ENCODE measurements at regions not wholly inside any gene's neighbourhood (a gene's known extent, or its start where the extent isn't known, plus 50 kb on each side); places are given as distances from the start of the nearest gene placed in this dataset.

DNA sequence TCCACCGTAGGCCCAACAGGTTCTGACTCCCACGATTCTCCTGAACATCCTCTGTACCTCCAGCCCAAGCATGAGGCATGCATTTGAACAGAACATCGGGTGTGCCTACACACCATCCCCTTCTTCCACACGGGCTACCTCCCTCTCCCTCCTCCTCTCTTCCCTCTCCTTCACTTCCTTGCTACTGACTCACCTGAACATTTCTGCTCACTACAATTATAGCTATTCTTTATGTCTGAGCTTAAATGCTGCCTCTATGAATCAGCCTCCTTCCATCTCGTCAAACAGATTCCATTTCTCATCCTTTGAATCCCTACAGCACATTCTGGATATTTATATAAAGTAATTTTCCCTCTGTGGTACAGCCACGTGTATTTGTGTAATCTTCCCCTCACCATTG, 71.4 kb upstream of the MYLIP start:
- TF ChIP-seq, protein P1, sequence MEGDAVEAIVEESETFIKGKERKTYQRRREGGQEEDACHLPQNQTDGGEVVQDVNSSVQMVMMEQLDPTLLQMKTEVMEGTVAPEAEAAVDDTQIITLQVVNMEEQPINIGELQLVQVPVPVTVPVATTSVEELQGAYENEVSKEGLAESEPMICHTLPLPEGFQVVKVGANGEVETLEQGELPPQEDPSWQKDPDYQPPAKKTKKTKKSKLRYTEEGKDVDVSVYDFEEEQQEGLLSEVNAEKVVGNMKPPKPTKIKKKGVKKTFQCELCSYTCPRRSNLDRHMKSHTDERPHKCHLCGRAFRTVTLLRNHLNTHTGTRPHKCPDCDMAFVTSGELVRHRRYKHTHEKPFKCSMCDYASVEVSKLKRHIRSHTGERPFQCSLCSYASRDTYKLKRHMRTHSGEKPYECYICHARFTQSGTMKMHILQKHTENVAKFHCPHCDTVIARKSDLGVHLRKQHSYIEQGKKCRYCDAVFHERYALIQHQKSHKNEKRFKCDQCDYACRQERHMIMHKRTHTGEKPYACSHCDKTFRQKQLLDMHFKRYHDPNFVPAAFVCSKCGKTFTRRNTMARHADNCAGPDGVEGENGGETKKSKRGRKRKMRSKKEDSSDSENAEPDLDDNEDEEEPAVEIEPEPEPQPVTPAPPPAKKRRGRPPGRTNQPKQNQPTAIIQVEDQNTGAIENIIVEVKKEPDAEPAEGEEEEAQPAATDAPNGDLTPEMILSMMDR (conservative IDR thresholded peaks at IDR 0.05), result no peak
- no peak for TF ChIP-seq ZFX (IDR thresholded peaks at IDR 0.05)
